Left lung (tissue), 4 donors: ENCODE measurements at regions not wholly inside any gene's neighbourhood (a gene's known extent, or its start where the extent isn't known, plus 50 kb on each side); places are given as distances from the start of the nearest gene placed in this dataset.

Source experiments
- ATAC-seq: fragments of 200-7000 bp; cut with Tn5 transposase; one replicate; pipeline ENCODE4 v1.9.1; 2020; ENCODE audit warnings: moderate library complexity
- DNase-seq, 4 donors: peaks; one replicate each; pipeline ENCODE4 v3.0.0-alpha.2; 2013 to 2020
- H3K27ac ChIP-seq, 2 donors: fragments of 200-600 bp; sonication (generic) in 1 of 2; one replicate each; pipeline versions ENCODE4 v1.5.0 to v1.8.0; 2020 to 2021
- H3K27me3 ChIP-seq, 2 donors: fragments of 200-600 bp; sonication (generic) in 1 of 2; one replicate each; pipeline versions ENCODE4 v1.5.0 to v1.8.0; 2020 to 2021
- H3K36me3 ChIP-seq, 2 donors: fragments of 200-600 bp; sonication (generic) in 1 of 2; one replicate each; pipeline versions ENCODE4 v1.5.0 to v1.8.0; 2020 to 2021
- H3K4me1 ChIP-seq, 2 donors: fragments of 200-600 bp; one replicate each; pipeline ENCODE4 v1.8.0; 2021
- H3K4me3 ChIP-seq, 2 donors: fragments of 200-600 bp; sonication (generic) in 1 of 2; one replicate each; pipeline versions ENCODE4 v1.5.0 to v1.8.0; 2020 to 2021; ENCODE audit warnings: mild to moderate bottlenecking in 1 of 2
- H3K9me3 ChIP-seq, 2 donors: fragments of 200-600 bp; sonication (generic) in 1 of 2; one replicate each; pipeline versions ENCODE4 v1.5.0 to v1.8.0; 2020 to 2021
- CTCF ChIP-seq, 2 donors: fragments of 200-600 bp; sonication (generic) in 1 of 2; IDR thresholded peaks; one replicate each; pipeline versions ENCODE4 v1.5.0 to v1.8.0; 2021; ENCODE audit warnings: antibody characterized with exemption in 2 of 2
- intact Hi-C, 2 donors: fragments of 100-400 bp; cut with DNase I; formaldehyde crosslinking; loops; one replicate each; pipeline versions ENCODE4 v1.11.2 to v1.14.2; 2022
- donor health status: DM: no; HTN: yes; CAD: no.
- donor health status: DM: no; HTN: no; CAD: no.

DNA sequence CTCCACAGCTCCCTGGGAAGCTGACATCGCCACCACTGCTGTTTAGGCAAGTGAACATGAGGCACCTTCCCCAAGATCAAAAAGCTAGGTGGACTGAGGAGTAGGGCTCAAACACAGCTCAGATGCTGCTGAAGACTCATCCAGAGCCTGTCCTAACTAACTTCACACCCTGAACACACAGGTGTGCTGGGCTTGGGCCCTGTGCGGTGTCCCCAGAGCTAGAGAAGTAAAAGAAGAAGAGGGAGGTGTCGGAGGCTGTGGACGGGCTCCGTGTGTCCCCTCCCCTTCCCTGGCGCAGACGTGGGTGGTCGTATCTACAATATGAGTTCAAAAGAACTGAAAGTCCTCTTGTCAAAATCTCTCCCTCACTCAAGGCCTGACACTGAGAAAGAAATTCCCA is 373.4 kb upstream of the MGMT start:
- TF ChIP-seq CTCF (IDR thresholded peaks at IDR 0.05) = no peak
- H3K4me1 ChIP-seq = peaks cover 0 to 3% of the 10 kb centered on the region in 2 donors
- no peaks in the 10 kb centered on the region for H3K36me3 ChIP-seq
- no peaks in the 10 kb centered on the region for H3K9me3 ChIP-seq
- ATAC-seq = no peak
- no peak for DNase-seq
- intact Hi-C loops = no loop called here
- H3K27me3 ChIP-seq = no peaks in the 10 kb centered on the region
- no peak overlapping the region for H3K27ac ChIP-seq
- no peak overlapping the region for H3K4me3 ChIP-seq

DNA sequence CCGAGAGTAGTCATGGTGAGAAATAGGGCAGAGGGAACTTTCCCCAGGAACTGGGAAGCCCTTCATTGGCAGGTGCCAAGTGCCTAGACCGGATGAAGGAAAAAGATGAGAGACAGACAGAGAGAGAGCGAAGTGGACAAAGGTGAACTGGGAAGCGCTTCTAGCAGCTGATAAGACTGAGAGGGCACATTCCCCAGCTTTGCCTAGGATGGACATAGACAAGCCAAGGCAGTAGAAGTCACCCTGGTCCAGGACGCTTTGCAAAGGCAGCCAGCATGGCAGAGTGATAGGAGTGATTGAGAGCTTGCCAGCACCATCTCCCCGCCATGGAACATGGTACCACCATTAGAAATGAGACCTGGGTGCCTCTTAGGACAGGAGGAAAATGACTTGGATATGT is 372.8 kb upstream of the MGMT start:
- Histone ChIP-seq H3K9me3 (no peaks in the 10 kb centered on the region), H3K4me1 (peaks cover 0 to 3% of the 10 kb centered on the region in 2 donors), H3K27ac (no peak overlapping the region), H3K36me3 (no peaks in the 10 kb centered on the region), H3K4me3 (no peak overlapping the region), H3K27me3 (no peaks in the 10 kb centered on the region)
- DNase-seq (no peak), ATAC-seq (no peak)
- no peak for TF ChIP-seq CTCF (IDR thresholded peaks at IDR 0.05)
- intact Hi-C loops = no loop called here

DNA sequence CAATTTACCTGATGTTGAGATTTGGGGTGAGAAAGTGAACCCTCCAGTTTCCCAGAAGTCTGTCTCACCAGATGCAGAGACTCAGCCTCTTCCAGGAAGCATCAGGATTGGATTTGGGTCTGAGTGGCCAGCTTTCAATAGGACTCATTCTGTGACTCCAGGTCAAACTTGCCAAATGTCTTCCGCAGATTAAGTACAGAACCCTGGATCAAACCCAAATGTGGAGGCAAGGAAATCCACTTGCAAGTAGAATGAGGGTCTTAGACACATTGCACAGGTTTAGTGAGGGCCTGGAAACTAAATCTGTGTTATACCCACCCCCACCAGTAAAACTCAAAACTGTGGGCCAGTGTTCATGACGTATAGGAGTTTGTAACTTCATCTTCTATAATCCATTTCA is 372.2 kb upstream of the MGMT start:
- DNase-seq (no peak), ATAC-seq (no peak)
- H3K4me3 ChIP-seq = no peak overlapping the region
- H3K36me3 ChIP-seq = no peaks in the 10 kb centered on the region
- intact Hi-C loops = no loop called here
- TF ChIP-seq CTCF (IDR thresholded peaks at IDR 0.05) = no peak
- H3K9me3 ChIP-seq = no peaks in the 10 kb centered on the region
- H3K4me1 ChIP-seq = peaks cover 0 to 3% of the 10 kb centered on the region in 2 donors
- no peak overlapping the region for H3K27ac ChIP-seq
- H3K27me3 ChIP-seq = no peaks in the 10 kb centered on the region

DNA sequence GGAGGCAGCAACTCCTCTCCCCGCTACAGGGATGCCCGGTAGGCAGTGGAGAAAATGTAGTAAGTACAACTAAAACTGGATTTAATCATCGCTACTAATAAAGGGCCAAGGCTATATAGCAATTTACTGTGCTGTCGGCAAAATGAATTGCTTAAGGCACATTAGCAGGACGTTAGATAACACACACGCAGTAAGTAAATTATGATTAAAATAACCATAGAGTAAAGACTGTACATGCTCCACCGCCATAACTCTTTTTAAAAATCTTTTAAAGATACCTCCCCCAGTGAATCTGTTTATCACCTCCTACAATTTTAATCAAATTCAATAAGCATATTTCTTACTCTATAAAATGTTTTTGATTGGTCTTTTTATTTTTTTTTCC is 371.4 kb upstream of the MGMT start:
- Histone ChIP-seq H3K27me3 (no peaks in the 10 kb centered on the region), H3K4me1 (peaks cover 0 to 3% of the 10 kb centered on the region in 2 donors), H3K36me3 (no peaks in the 10 kb centered on the region), H3K4me3 (no peak overlapping the region), H3K27ac (no peak overlapping the region), H3K9me3 (no peaks in the 10 kb centered on the region)
- ATAC-seq (no peak), DNase-seq (no peak)
- no peak for TF ChIP-seq CTCF (IDR thresholded peaks at IDR 0.05)
- intact Hi-C loops = no loop called here

DNA sequence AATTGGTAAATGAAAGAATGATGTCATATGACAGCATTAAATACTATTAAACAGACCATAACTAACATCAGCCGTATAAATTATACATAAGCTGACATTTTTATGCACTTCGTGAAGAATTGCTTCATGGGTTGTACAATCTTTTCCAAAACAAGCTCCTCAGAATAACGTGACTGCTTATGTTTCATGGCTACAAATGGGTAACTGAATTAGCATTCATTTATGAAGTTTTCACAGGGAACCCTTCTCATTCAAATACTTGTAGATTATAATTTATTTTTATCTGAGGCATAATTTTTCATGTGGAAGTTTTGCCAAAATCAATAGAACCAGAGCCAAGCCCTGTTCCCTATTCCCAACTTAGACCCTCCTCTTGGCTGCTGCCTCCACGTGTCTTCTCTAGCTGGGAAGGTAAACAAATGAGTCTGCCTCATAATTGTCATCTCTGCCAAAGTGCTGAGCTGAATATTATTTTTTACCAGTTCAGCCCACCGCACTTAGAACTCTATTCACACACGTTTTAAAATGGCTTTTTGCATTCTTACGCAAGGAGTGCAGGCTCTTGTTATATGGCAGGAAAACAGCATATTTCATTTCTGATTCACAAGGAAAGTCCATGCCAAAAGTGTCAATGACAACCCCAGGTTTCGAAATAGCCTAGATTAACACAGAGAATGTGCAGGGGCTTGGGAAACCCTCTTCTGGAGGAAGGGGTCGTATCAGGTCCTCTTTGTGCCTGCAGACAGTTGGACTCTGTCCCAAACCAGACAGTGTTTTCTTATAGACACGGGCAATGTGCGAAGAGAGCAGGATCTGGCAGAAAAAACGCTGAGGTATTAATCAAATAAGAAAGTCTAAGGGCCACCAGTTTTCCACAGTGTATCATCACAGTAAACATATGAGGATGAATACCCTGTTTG is 370.7 kb upstream of the MGMT start:
- DNase-seq (peak in 2 of 4 donors; percentile 77 to 85), ATAC-seq (peak; percentile 79)
- Histone ChIP-seq H3K27ac (peak overlapping the region in 1 of 2 donors; percentile 30), H3K4me3 (no peak overlapping the region), H3K36me3 (no peaks in the 10 kb centered on the region), H3K4me1 (peaks cover 0 to 3% of the 10 kb centered on the region in 2 donors), H3K27me3 (no peaks in the 10 kb centered on the region), H3K9me3 (no peaks in the 10 kb centered on the region)
- intact Hi-C loops = no loop called here
- TF ChIP-seq CTCF (IDR thresholded peaks at IDR 0.05) = no peak
